H9 (cell line): ENCODE measurements at regions not wholly inside any gene's neighbourhood (a gene's known extent, or its start where the extent isn't known, plus 50 kb on each side); places are given as distances from the start of the nearest gene placed in this dataset.
A peak's percentile ranks its signal among the peaks of the same experiment; 100 is the strongest.

Source experiments
- DNase-seq: peaks from one replicate; pipeline ENCODE4 v3.0.0-alpha.2; 2017
- H2AFZ ChIP-seq: one replicate; pipeline ENCODE4 v1.6.1; 2013; ENCODE audit warnings: mild to moderate bottlenecking, low read length, control low read depth, moderate library complexity
- H2AK5ac ChIP-seq: 2 replicates; pipeline ENCODE4 v1.6.1; 2013; ENCODE audit warnings: low read length, control low read depth, mixed read lengths; ENCODE audit not compliant: insufficient read length
- H2BK120ac ChIP-seq: one replicate; pipeline ENCODE4 v1.6.1; 2013; ENCODE audit warnings: low read depth, mild to moderate bottlenecking, low read length, control low read depth, inconsistent platforms; ENCODE audit not compliant: poor library complexity, severe bottlenecking
- H2BK12ac ChIP-seq: 2 replicates; pipeline ENCODE4 v1.6.1; 2013; ENCODE audit warnings: low read length, control low read depth, mixed read lengths, low read depth; ENCODE audit not compliant: insufficient read length
- H2BK15ac ChIP-seq: 2 replicates; pipeline ENCODE4 v1.6.1; 2013; ENCODE audit warnings: low read depth, low read length, control low read depth
- H2BK20ac ChIP-seq: one replicate; pipeline ENCODE4 v1.6.1; 2013; ENCODE audit warnings: low read depth, mild to moderate bottlenecking, low read length, control low read depth, inconsistent platforms; ENCODE audit not compliant: poor library complexity, severe bottlenecking
- H2BK5ac ChIP-seq: 2 replicates; pipeline ENCODE4 v1.6.1; 2013; ENCODE audit warnings: low read length, control low read depth, mixed read lengths; ENCODE audit not compliant: insufficient read length
- H3K14ac ChIP-seq: 2 replicates; pipeline ENCODE4 v1.6.1; 2013; ENCODE audit warnings: low read length, control low read depth; ENCODE audit not compliant: insufficient read depth
- H3K18ac ChIP-seq: 2 replicates; pipeline ENCODE4 v1.6.1; 2013; ENCODE audit warnings: low read depth, mild to moderate bottlenecking, mixed read lengths, low read length, control low read depth; ENCODE audit not compliant: insufficient read length
- H3K23ac ChIP-seq: 2 replicates; pipeline ENCODE4 v1.6.1; 2013; ENCODE audit warnings: low read length, control low read depth, mixed read lengths, low read depth; ENCODE audit not compliant: insufficient read length
- H3K23me2 ChIP-seq: 2 replicates; pipeline ENCODE4 v1.6.1; 2013; ENCODE audit warnings: low read depth, mild to moderate bottlenecking, mixed read lengths, low read length, control low read depth; ENCODE audit not compliant: insufficient read length, poor library complexity, severe bottlenecking
- H3K27ac ChIP-seq: 2 replicates; pipeline ENCODE4 v1.5.1; 2013; ENCODE audit warnings: low read length, control low read depth, mixed read lengths, low read depth; ENCODE audit not compliant: insufficient read length
- H3K27me3 ChIP-seq: 2 replicates; pipeline ENCODE4 v1.6.1; 2013; ENCODE audit warnings: low read length, control low read depth, inconsistent platforms; ENCODE audit not compliant: insufficient read depth
- H3K4ac ChIP-seq: 2 replicates; pipeline ENCODE4 v1.6.1; 2013; ENCODE audit warnings: low read depth, mild to moderate bottlenecking, control low read depth, inconsistent platforms, low read length, moderate library complexity
- H3K4me1 ChIP-seq: 2 replicates; pipeline ENCODE4 v1.6.1; 2013; ENCODE audit warnings: low read length, control low read depth, inconsistent platforms; ENCODE audit not compliant: insufficient read depth
- H3K4me2 ChIP-seq: 2 replicates; pipeline ENCODE4 v1.6.1; 2013; ENCODE audit warnings: low read length, control low read depth, mixed read lengths; ENCODE audit not compliant: insufficient read length, insufficient read depth
- H3K56ac ChIP-seq: 2 replicates; pipeline ENCODE4 v1.6.1; 2013; ENCODE audit warnings: low read depth, mild to moderate bottlenecking, mixed read lengths, low read length, control low read depth; ENCODE audit not compliant: insufficient read length
- H3K79me1 ChIP-seq: 2 replicates; pipeline ENCODE4 v1.6.1; 2013; ENCODE audit warnings: low read depth, mild to moderate bottlenecking, moderate library complexity, low read length, control low read depth, inconsistent platforms; ENCODE audit not compliant: insufficient read depth, poor library complexity, severe bottlenecking
- H3K79me2 ChIP-seq: 2 replicates; pipeline ENCODE4 v1.6.1; 2013; ENCODE audit warnings: low read length, control low read depth, inconsistent platforms; ENCODE audit not compliant: insufficient read depth
- H3K9ac ChIP-seq: 2 replicates; pipeline ENCODE4 v1.6.1; 2013; ENCODE audit warnings: low read length, control low read depth, mixed read lengths; ENCODE audit not compliant: insufficient read length; ENCODE audit errors: extremely low read depth
- H3K9me3 ChIP-seq: one replicate; pipeline ENCODE4 v1.6.1; 2013; ENCODE audit warnings: low read depth, low read length, inconsistent platforms; ENCODE audit not compliant: control insufficient read depth
- H3T11ph ChIP-seq: one replicate; pipeline ENCODE4 v1.6.1; 2013; ENCODE audit warnings: mild to moderate bottlenecking, low read length, control low read depth, inconsistent platforms
- H4K20me1 ChIP-seq: one replicate; pipeline ENCODE4 v1.6.1; 2013; ENCODE audit not compliant: control insufficient read depth, insufficient read length, insufficient read depth
- H4K5ac ChIP-seq: 2 replicates; pipeline ENCODE4 v1.6.1; 2013; ENCODE audit warnings: low read depth, mild to moderate bottlenecking, mixed read lengths, low read length, control low read depth; ENCODE audit not compliant: insufficient read length
- H4K8ac ChIP-seq: replicated peaks from 2 replicates; pipeline ENCODE4 v1.6.1; 2013; ENCODE audit warnings: low read length, control low read depth, mixed read lengths, low read depth; ENCODE audit not compliant: insufficient read length
- H4K91ac ChIP-seq: 2 replicates; pipeline ENCODE4 v1.6.1; 2013; ENCODE audit warnings: low read depth, mild to moderate bottlenecking, moderate library complexity, mixed read lengths, low read length, control low read depth; ENCODE audit not compliant: insufficient read length
- H3K27ac Mint-ChIP-seq, 3 experiments: 2 replicates in 2 of 3; 3 replicates in 1 of 3; pipeline ENCODE4 v1.8.0; 2020 to 2021; ENCODE audit warnings: mixed read lengths in 3 of 3, mild to moderate bottlenecking in 1 of 3, moderate library complexity in 1 of 3
- H3K27me3 Mint-ChIP-seq: 2 replicates; pipeline ENCODE4 v1.8.0; 2021; ENCODE audit warnings: low read depth, mild to moderate bottlenecking, moderate library complexity, mixed read lengths
- H3K36me3 Mint-ChIP-seq, 3 experiments: 2 replicates in 2 of 3; 3 replicates in 1 of 3; pipeline ENCODE4 v1.8.0; 2020 to 2021; ENCODE audit warnings: low read depth in 3 of 3, mixed read lengths in 3 of 3; ENCODE audit not compliant: insufficient read depth in 1 of 3
- H3K4me1 Mint-ChIP-seq, 2 experiments: 2 replicates each; pipeline ENCODE4 v1.8.0; 2020; ENCODE audit warnings: mixed read lengths in 2 of 2
- H3K4me3 Mint-ChIP-seq, 2 experiments: 2 replicates in 1 of 2; 3 replicates in 1 of 2; pipeline ENCODE4 v1.8.0; 2020 to 2021; ENCODE audit warnings: mild to moderate bottlenecking in 2 of 2, mixed read lengths in 2 of 2, moderate library complexity in 1 of 2
- H3K9me3 Mint-ChIP-seq, 2 experiments: 2 replicates in 1 of 2; 3 replicates in 1 of 2; pipeline ENCODE4 v1.8.0; 2020; ENCODE audit warnings: mild to moderate bottlenecking in 2 of 2, mixed read lengths in 2 of 2, moderate library complexity in 1 of 2
- WGBS: extraction: QIAGEN DNeasy Blood & Tissue Kit; methylation state at CpG from one replicate; pipeline ENCODE4 v1.1.7; 2013; ENCODE audit warnings: missing lambda C conversion rate, low lambda C conversion rate, mixed read lengths; ENCODE audit not compliant: insufficient read length; ENCODE audit errors: extremely low coverage; 5-methylcytosine and 5-hydroxymethylcytosine counted together
- TF ChIP-seq, protein P1 (sequence below): fragments of 200-600 bp; sonication (generic); conservative IDR thresholded peaks from 3 replicates; pipeline ENCODE4 v1.8.0; 2021; ENCODE audit warnings: antibody characterized with exemption, mild to moderate bottlenecking

DNA sequence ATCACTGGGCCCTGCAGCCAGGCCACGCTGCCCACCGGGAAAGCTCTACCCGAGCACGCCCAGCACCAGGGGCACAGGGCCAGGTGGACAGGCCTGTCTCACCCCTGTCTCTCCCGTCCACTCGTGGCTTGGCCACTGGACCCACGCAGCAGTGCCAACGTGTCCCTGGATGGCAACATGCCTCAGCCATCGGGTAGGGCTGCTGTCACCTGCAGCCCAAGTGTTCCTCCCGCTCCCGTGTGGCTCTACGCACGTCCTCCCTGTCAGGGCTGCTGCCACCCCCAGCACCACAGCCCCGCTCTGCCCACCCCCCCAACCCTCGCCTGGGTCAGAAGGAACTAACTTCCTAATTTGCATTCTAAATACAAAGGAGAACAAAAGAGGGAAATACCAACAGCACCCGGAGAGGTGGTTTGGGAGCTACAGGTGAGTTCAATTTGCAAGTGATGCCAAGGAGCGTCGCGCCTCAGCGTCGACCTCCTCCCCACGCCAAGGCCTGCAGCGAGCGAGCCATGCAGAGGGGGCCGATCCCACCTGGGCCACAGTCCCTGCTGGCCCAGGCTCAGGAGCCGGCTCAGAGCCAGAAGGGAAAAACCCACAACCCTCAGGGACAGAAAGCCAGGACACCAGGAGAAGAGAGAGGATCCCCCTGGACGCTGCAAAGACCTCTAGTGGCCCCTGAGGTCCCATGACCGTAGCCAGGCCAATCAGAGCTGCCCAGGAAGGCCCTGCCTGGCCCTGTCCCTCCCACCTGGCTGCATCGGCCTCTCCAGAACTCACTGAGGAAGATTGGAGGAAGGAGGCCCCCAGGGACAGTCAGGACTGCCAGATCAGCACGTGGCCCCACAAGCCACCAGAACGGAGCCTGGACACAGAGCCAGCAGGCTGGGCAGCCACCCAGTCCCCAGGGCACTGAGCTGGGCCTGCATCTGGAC, 128.4 kb upstream of the SPACA7 start:
- no peak overlapping the region for H3K4ac ChIP-seq
- Mint-ChIP-seq H3K36me3 (no peaks in the 10 kb centered on the region), H3K4me1 (peaks cover 12 to 14% of the 10 kb centered on the region in 2 experiments), H3K9me3 (no peaks in the 10 kb centered on the region), H3K27me3 (peaks cover 24% of the 10 kb centered on the region), H3K27ac (no peak overlapping the region; a peak in 1 of 7 replicates), H3K4me3 (no peak overlapping the region)
- no peak overlapping the region for H3K23ac ChIP-seq
- H3K27me3 ChIP-seq, result no peaks in the 10 kb centered on the region
- no peak overlapping the region for H2BK5ac ChIP-seq
- no peak overlapping the region for H2BK15ac ChIP-seq
- no peak overlapping the region for H2BK120ac ChIP-seq
- H2BK20ac ChIP-seq, result no peak overlapping the region
- no peak overlapping the region for H2AFZ ChIP-seq
- no peaks in the 10 kb centered on the region for H4K20me1 ChIP-seq
- no peak overlapping the region for H4K8ac ChIP-seq
- no peak overlapping the region for H3K14ac ChIP-seq
- H3K4me1 ChIP-seq, result no peaks in the 10 kb centered on the region; the same call in 1 of the 2 replicates
- TF ChIP-seq, protein P1, sequence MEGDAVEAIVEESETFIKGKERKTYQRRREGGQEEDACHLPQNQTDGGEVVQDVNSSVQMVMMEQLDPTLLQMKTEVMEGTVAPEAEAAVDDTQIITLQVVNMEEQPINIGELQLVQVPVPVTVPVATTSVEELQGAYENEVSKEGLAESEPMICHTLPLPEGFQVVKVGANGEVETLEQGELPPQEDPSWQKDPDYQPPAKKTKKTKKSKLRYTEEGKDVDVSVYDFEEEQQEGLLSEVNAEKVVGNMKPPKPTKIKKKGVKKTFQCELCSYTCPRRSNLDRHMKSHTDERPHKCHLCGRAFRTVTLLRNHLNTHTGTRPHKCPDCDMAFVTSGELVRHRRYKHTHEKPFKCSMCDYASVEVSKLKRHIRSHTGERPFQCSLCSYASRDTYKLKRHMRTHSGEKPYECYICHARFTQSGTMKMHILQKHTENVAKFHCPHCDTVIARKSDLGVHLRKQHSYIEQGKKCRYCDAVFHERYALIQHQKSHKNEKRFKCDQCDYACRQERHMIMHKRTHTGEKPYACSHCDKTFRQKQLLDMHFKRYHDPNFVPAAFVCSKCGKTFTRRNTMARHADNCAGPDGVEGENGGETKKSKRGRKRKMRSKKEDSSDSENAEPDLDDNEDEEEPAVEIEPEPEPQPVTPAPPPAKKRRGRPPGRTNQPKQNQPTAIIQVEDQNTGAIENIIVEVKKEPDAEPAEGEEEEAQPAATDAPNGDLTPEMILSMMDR, result no peak
- no peaks in the 10 kb centered on the region for H3K23me2 ChIP-seq
- no peaks in the 10 kb centered on the region for H3K79me2 ChIP-seq
- peak overlapping the region; percentile 7 for H3K18ac ChIP-seq
- no peaks in the 10 kb centered on the region for H3K9me3 ChIP-seq
- H3K4me2 ChIP-seq, result no peak overlapping the region
- H3T11ph ChIP-seq, result no peak overlapping the region
- no peak overlapping the region for H3K9ac ChIP-seq
- H3K27ac ChIP-seq, result no peak overlapping the region
- no peak for DNase-seq
- H3K56ac ChIP-seq, result no peak overlapping the region
- no peak overlapping the region for H2AK5ac ChIP-seq
- no CpG with 5 or more reads among the region's 31 CpGs for WGBS
- no peak overlapping the region for H4K5ac ChIP-seq
- no peak overlapping the region for H4K91ac ChIP-seq
- H3K79me1 ChIP-seq, result no peaks in the 10 kb centered on the region
- no peak overlapping the region for H2BK12ac ChIP-seq
